ENCODE measurements at regions not wholly inside any gene's neighbourhood (a gene's known extent, or its start where the extent isn't known, plus 50 kb on each side); places are given as distances from the start of the nearest gene placed in this dataset.

- TF ChIP-seq CTCF (IDR thresholded peaks at IDR 0.05) (no peak), POLR2AphosphoS5 (IDR thresholded peaks at IDR 0.05; ENCODE audit: low read depth, low read length) (no peak), SIN3A (IDR thresholded peaks at IDR 0.05; ENCODE audit: borderline replicate concordance, insufficient read depth, low read depth, low read length) (no peak)
These were observed 513.4 kb upstream of the SLC35B3 start for GRCh38 chr6:8948733-8949132.

Measured in Panc1 (cell line).